ENCODE measurements at regions not wholly inside any gene's neighbourhood (a gene's known extent, or its start where the extent isn't known, plus 50 kb on each side); places are given as distances from the start of the nearest gene placed in this dataset.

GRCh38 chr21:18877917-18878316 is 474.3 kb upstream of the TMPRSS15 start:
- Mint-ChIP-seq H3K36me3 (ENCODE audit: low read depth) (no peaks in the 10 kb centered on the region), H3K4me1 (no peaks in the 10 kb centered on the region)
- DNase-seq, result no peak

GRCh38 chr21:18887922-18888602 is 484.5 kb upstream of the TMPRSS15 start:
- H3K27ac Mint-ChIP-seq, result no peak overlapping the region
- peaks cover 23% of the 10 kb centered on the region for H3K9me3 Mint-ChIP-seq
- no peak for ATAC-seq
- no peaks in the 10 kb centered on the region for H3K27me3 Mint-ChIP-seq
- no peaks in the 10 kb centered on the region for H3K4me1 Mint-ChIP-seq
- no peak overlapping the region for H3K4me3 Mint-ChIP-seq
- no peaks in the 10 kb centered on the region for H3K36me3 Mint-ChIP-seq (ENCODE audit: low read depth)
- DNase-seq, result no peak

More at GRCh38 chr21:18877917-18878316, 474.3 kb upstream of the TMPRSS15 start:
- no peak overlapping the region for H3K4me3 Mint-ChIP-seq
- H3K27me3 Mint-ChIP-seq, result no peaks in the 10 kb centered on the region
- H3K9me3 Mint-ChIP-seq, result peaks cover 10% of the 10 kb centered on the region
- no peak overlapping the region for H3K27ac Mint-ChIP-seq
- ATAC-seq, result no peak

- H3K36me3 Mint-ChIP-seq (ENCODE audit: low read depth), result no peaks in the 10 kb centered on the region
- peaks cover 22% of the 10 kb centered on the region for H3K9me3 Mint-ChIP-seq
- DNase-seq (no peak), ATAC-seq (no peak)
- H3K27me3 Mint-ChIP-seq, result no peaks in the 10 kb centered on the region
- H3K4me3 Mint-ChIP-seq, result no peak overlapping the region
- no peak overlapping the region for H3K27ac Mint-ChIP-seq
- H3K4me1 Mint-ChIP-seq, result no peaks in the 10 kb centered on the region
Measured at GRCh38 chr21:18893406-18893805, 489.8 kb upstream of the TMPRSS15 start.

GRCh38 chr21:18894387-18894786 is 490.8 kb upstream of the TMPRSS15 start:
- H3K27ac Mint-ChIP-seq, result no peak overlapping the region
- no peaks in the 10 kb centered on the region for H3K36me3 Mint-ChIP-seq (ENCODE audit: low read depth)
- no peaks in the 10 kb centered on the region for H3K4me1 Mint-ChIP-seq
- ATAC-seq (no peak), DNase-seq (no peak)
- peaks cover 19% of the 10 kb centered on the region for H3K9me3 Mint-ChIP-seq
- H3K4me3 Mint-ChIP-seq, result no peak overlapping the region
- no peaks in the 10 kb centered on the region for H3K27me3 Mint-ChIP-seq

GRCh38 chr21:18899261-18899660 is 495.7 kb upstream of the TMPRSS15 start:
- Mint-ChIP-seq H3K4me1 (no peaks in the 10 kb centered on the region), H3K36me3 (ENCODE audit: low read depth) (no peaks in the 10 kb centered on the region), H3K9me3 (peaks cover 10% of the 10 kb centered on the region), H3K27me3 (no peaks in the 10 kb centered on the region), H3K27ac (no peak overlapping the region), H3K4me3 (no peak overlapping the region)
- no peak for DNase-seq
- no peak for ATAC-seq

- no peak for ATAC-seq
- no peak overlapping the region for H3K27ac Mint-ChIP-seq
Measured at GRCh38 chr21:18902660-18903059, 499.1 kb upstream of the TMPRSS15 start.

GRCh38 chr21:18907076-18907475 is 503.5 kb upstream of the TMPRSS15 start:
- no peaks in the 10 kb centered on the region for H3K36me3 Mint-ChIP-seq (ENCODE audit: low read depth)
- H3K4me3 Mint-ChIP-seq, result no peak overlapping the region
- H3K27ac Mint-ChIP-seq, result no peak overlapping the region
- no peak for DNase-seq
- H3K4me1 Mint-ChIP-seq, result no peaks in the 10 kb centered on the region
- ATAC-seq, result no peak
- H3K27me3 Mint-ChIP-seq, result no peaks in the 10 kb centered on the region
- H3K9me3 Mint-ChIP-seq, result peaks cover 12% of the 10 kb centered on the region

More at GRCh38 chr21:18902660-18903059, 499.1 kb upstream of the TMPRSS15 start:
- Mint-ChIP-seq H3K9me3 (peaks cover 9% of the 10 kb centered on the region), H3K4me1 (no peaks in the 10 kb centered on the region), H3K27me3 (no peaks in the 10 kb centered on the region), H3K4me3 (no peak overlapping the region), H3K36me3 (ENCODE audit: low read depth) (no peaks in the 10 kb centered on the region)
- DNase-seq, result no peak

GRCh38 chr21:18908641-18909040 is 505.1 kb upstream of the TMPRSS15 start:
- H3K4me1 Mint-ChIP-seq, result no peaks in the 10 kb centered on the region
- no peak for DNase-seq
- no peak overlapping the region for H3K27ac Mint-ChIP-seq
- no peak overlapping the region for H3K4me3 Mint-ChIP-seq
- H3K9me3 Mint-ChIP-seq, result peaks cover 9% of the 10 kb centered on the region
- no peaks in the 10 kb centered on the region for H3K27me3 Mint-ChIP-seq
- no peak for ATAC-seq
- H3K36me3 Mint-ChIP-seq (ENCODE audit: low read depth), result no peaks in the 10 kb centered on the region

GRCh38 chr21:18913914-18914313 is 510.3 kb upstream of the TMPRSS15 start:
- Mint-ChIP-seq H3K27me3 (no peaks in the 10 kb centered on the region), H3K36me3 (ENCODE audit: low read depth) (no peaks in the 10 kb centered on the region), H3K4me1 (no peaks in the 10 kb centered on the region), H3K27ac (no peak overlapping the region), H3K9me3 (peaks cover 3% of the 10 kb centered on the region), H3K4me3 (no peak overlapping the region)
- DNase-seq (no peak), ATAC-seq (no peak)

GRCh38 chr21:18914570-18914969 is 511.0 kb upstream of the TMPRSS15 start:
- Mint-ChIP-seq H3K9me3 (peaks cover 3% of the 10 kb centered on the region), H3K4me3 (no peak overlapping the region)
- no peak for ATAC-seq

GRCh38 chr21:18917622-18918021 is 514.0 kb upstream of the TMPRSS15 start:
- H3K9me3 Mint-ChIP-seq, result no peaks in the 10 kb centered on the region
- DNase-seq (no peak), ATAC-seq (no peak)
- H3K4me3 Mint-ChIP-seq, result no peak overlapping the region
- no peaks in the 10 kb centered on the region for H3K27me3 Mint-ChIP-seq
- H3K36me3 Mint-ChIP-seq (ENCODE audit: low read depth), result no peaks in the 10 kb centered on the region
- H3K4me1 Mint-ChIP-seq, result no peaks in the 10 kb centered on the region
- no peak overlapping the region for H3K27ac Mint-ChIP-seq

More at GRCh38 chr21:18914570-18914969, 511.0 kb upstream of the TMPRSS15 start:
- DNase-seq, result no peak
- no peaks in the 10 kb centered on the region for H3K27me3 Mint-ChIP-seq
- no peaks in the 10 kb centered on the region for H3K4me1 Mint-ChIP-seq
- H3K27ac Mint-ChIP-seq, result no peak overlapping the region
- H3K36me3 Mint-ChIP-seq (ENCODE audit: low read depth), result no peaks in the 10 kb centered on the region

- Mint-ChIP-seq H3K36me3 (ENCODE audit: low read depth) (no peaks in the 10 kb centered on the region), H3K4me3 (no peak overlapping the region), H3K27me3 (no peaks in the 10 kb centered on the region), H3K27ac (no peak overlapping the region), H3K9me3 (peaks cover 4% of the 10 kb centered on the region), H3K4me1 (no peaks in the 10 kb centered on the region)
- no peak for DNase-seq
- ATAC-seq, result no peak
Measured at GRCh38 chr21:18931237-18931636, 527.7 kb upstream of the TMPRSS15 start.

GRCh38 chr21:18937337-18937736 is 533.8 kb upstream of the TMPRSS15 start:
- Mint-ChIP-seq H3K4me3 (no peak overlapping the region), H3K27ac (no peak overlapping the region), H3K9me3 (no peaks in the 10 kb centered on the region), H3K4me1 (no peaks in the 10 kb centered on the region), H3K36me3 (ENCODE audit: low read depth) (no peaks in the 10 kb centered on the region), H3K27me3 (no peaks in the 10 kb centered on the region)
- ATAC-seq (no peak), DNase-seq (no peak)

GRCh38 chr21:18940791-18941190 is 537.2 kb upstream of the TMPRSS15 start:
- Mint-ChIP-seq H3K27me3 (no peaks in the 10 kb centered on the region), H3K4me1 (no peaks in the 10 kb centered on the region), H3K4me3 (no peak overlapping the region), H3K9me3 (no peaks in the 10 kb centered on the region), H3K27ac (no peak overlapping the region), H3K36me3 (ENCODE audit: low read depth) (no peaks in the 10 kb centered on the region)
- DNase-seq, result no peak
- no peak for ATAC-seq

- no peaks in the 10 kb centered on the region for H3K9me3 Mint-ChIP-seq
- H3K27ac Mint-ChIP-seq, result no peak overlapping the region
- no peaks in the 10 kb centered on the region for H3K4me1 Mint-ChIP-seq
- DNase-seq (no peak), ATAC-seq (no peak)
- H3K4me3 Mint-ChIP-seq, result no peak overlapping the region
- H3K27me3 Mint-ChIP-seq, result no peaks in the 10 kb centered on the region
- no peaks in the 10 kb centered on the region for H3K36me3 Mint-ChIP-seq (ENCODE audit: low read depth)
Measured at GRCh38 chr21:18950045-18950740, 546.6 kb upstream of the TMPRSS15 start.
